ENCODE measurements at regions not wholly inside any gene's neighbourhood (a gene's known extent, or its start where the extent isn't known, plus 50 kb on each side); places are given as distances from the start of the nearest gene placed in this dataset.

DNA sequence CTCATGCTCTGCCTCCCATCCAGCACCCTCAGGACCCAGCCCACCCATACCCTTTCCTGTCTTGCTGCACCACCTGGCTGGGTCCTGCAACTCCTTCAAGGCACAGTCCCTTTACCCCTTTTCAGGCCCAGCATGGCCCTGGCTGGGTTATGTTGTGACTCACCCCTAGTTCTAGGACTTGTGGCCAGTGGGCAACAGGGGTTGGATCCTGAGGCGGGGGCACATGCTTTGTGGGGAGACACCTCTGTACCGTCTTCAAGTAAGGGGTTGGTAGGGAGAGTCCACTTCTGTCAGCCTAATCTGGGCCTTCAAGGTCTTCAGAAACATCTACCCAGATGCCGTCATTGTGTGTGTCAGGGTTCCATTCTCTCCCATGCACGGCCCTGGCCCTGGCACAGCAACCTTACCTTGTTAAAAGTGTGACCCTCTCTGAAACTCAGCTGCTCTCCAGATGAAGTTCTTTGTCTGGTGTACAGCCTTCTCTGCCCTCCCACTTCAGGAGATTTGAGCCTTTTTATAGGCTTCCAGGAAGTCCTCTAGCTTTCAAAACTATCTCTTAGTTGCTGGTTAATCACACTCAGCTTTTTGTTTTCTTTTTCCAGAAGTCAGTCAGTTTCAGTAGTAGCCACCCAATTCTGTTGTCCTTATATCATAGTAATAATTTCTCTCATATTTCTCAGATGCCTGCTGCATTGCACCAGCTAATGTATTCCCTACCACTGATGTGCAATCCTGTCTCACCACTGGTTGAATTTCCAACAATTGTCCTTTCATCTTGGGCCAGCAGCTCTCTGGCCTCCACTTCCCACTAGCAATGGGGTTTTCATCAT, 107.3 kb downstream of the NRN1 start:
- no peak overlapping the region for H3K27ac ChIP-seq (ENCODE audit: insufficient read length, low read depth, low read length)
- H2BK15ac ChIP-seq (ENCODE audit: low read depth, low read length) = no peak overlapping the region
- H3K27me3 Mint-ChIP-seq (ENCODE audit: low read depth) = peaks cover 16% of the 10 kb centered on the region
- H3K23ac ChIP-seq (ENCODE audit: insufficient read length, low read depth, low read length) = no peak overlapping the region
- H2BK20ac ChIP-seq (ENCODE audit: low read depth, low read length, poor library complexity, severe bottlenecking) = no peak overlapping the region
- H3K14ac ChIP-seq (ENCODE audit: insufficient read depth, low read length) = no peak overlapping the region
- H4K91ac ChIP-seq (ENCODE audit: insufficient read length, low read depth, low read length) = no peak overlapping the region
- H3K9me3 Mint-ChIP-seq = no peaks in the 10 kb centered on the region; a peak in 1 of 5 replicates
- H3K79me2 ChIP-seq (ENCODE audit: insufficient read depth, low read length) = no peaks in the 10 kb centered on the region
- H3K27ac Mint-ChIP-seq = no peak overlapping the region
- H3K23me2 ChIP-seq (ENCODE audit: insufficient read length, low read depth, low read length, poor library complexity, severe bottlenecking) = no peaks in the 10 kb centered on the region
- no peak overlapping the region for H3K9ac ChIP-seq (ENCODE audit: extremely low read depth, insufficient read length, low read length)
- H4K20me1 ChIP-seq (ENCODE audit: control insufficient read depth, insufficient read depth, insufficient read length) = no peaks in the 10 kb centered on the region
- H2AFZ ChIP-seq (ENCODE audit: low read length) = no peak overlapping the region
- no peak overlapping the region for H3T11ph ChIP-seq (ENCODE audit: low read length)
- no CpG with 5 or more reads among the region's 4 CpGs for WGBS (ENCODE audit: extremely low coverage, insufficient read length, low lambda C conversion rate)
- H3K56ac ChIP-seq (ENCODE audit: insufficient read length, low read depth, low read length) = no peak overlapping the region
- no peak overlapping the region for H3K4me3 Mint-ChIP-seq
- H3K4ac ChIP-seq (ENCODE audit: low read depth, low read length) = no peak overlapping the region
- no peaks in the 10 kb centered on the region for H3K79me1 ChIP-seq (ENCODE audit: insufficient read depth, low read depth, low read length, poor library complexity, severe bottlenecking)
- H4K5ac ChIP-seq (ENCODE audit: insufficient read length, low read depth, low read length) = no peak overlapping the region
- no peaks in the 10 kb centered on the region for H3K4me1 ChIP-seq (ENCODE audit: insufficient read depth, low read length)
- H2BK120ac ChIP-seq (ENCODE audit: low read depth, low read length, poor library complexity, severe bottlenecking) = no peak overlapping the region
- H2BK5ac ChIP-seq (ENCODE audit: insufficient read length, low read length) = no peak overlapping the region
- H3K18ac ChIP-seq (ENCODE audit: insufficient read length, low read depth, low read length) = no peak overlapping the region
- no peak overlapping the region for H4K8ac ChIP-seq (replicated peaks; ENCODE audit: insufficient read length, low read depth, low read length)
- H3K9me3 ChIP-seq (ENCODE audit: control insufficient read depth, low read depth, low read length) = no peaks in the 10 kb centered on the region
- no peaks in the 10 kb centered on the region for H3K36me3 Mint-ChIP-seq (ENCODE audit: insufficient read depth in 1 of 3, low read depth in 3 of 3)
- H2BK12ac ChIP-seq (ENCODE audit: insufficient read length, low read depth, low read length) = no peak overlapping the region
- TF ChIP-seq, protein P1, sequence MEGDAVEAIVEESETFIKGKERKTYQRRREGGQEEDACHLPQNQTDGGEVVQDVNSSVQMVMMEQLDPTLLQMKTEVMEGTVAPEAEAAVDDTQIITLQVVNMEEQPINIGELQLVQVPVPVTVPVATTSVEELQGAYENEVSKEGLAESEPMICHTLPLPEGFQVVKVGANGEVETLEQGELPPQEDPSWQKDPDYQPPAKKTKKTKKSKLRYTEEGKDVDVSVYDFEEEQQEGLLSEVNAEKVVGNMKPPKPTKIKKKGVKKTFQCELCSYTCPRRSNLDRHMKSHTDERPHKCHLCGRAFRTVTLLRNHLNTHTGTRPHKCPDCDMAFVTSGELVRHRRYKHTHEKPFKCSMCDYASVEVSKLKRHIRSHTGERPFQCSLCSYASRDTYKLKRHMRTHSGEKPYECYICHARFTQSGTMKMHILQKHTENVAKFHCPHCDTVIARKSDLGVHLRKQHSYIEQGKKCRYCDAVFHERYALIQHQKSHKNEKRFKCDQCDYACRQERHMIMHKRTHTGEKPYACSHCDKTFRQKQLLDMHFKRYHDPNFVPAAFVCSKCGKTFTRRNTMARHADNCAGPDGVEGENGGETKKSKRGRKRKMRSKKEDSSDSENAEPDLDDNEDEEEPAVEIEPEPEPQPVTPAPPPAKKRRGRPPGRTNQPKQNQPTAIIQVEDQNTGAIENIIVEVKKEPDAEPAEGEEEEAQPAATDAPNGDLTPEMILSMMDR (conservative IDR thresholded peaks at IDR 0.05) = no peak
- no peak overlapping the region for H2AK5ac ChIP-seq (ENCODE audit: insufficient read length, low read length)
- no peak overlapping the region for H3K4me2 ChIP-seq (ENCODE audit: insufficient read depth, insufficient read length, low read length)
- peaks cover 0 to 2% of the 10 kb centered on the region in 2 experiments; a peak in 1 of 4 replicates for H3K4me1 Mint-ChIP-seq
- H3K27me3 ChIP-seq (ENCODE audit: insufficient read depth, low read length) = no peaks in the 10 kb centered on the region
- no peak for DNase-seq
